Skeletal muscle tissue (tissue), 3 donors: ENCODE measurements at regions not wholly inside any gene's neighbourhood (a gene's known extent, or its start where the extent isn't known, plus 50 kb on each side); places are given as distances from the start of the nearest gene placed in this dataset.

Experiments
- H3K27ac ChIP-seq: one replicate; pipeline ENCODE4 v1.7.0; 2013; ENCODE audit warnings: mild to moderate bottlenecking, low read depth, low read length, inconsistent platforms
- H3K27me3 ChIP-seq, 3 donors: one replicate each; pipeline ENCODE4 v1.7.0; 2013; ENCODE audit warnings: low read length in 3 of 3; ENCODE audit not compliant: control insufficient read depth in 3 of 3, insufficient read depth in 3 of 3
- H3K36me3 ChIP-seq, 3 donors: one replicate each; pipeline ENCODE4 v1.7.0; 2013; ENCODE audit warnings: low read length in 3 of 3; ENCODE audit not compliant: control insufficient read depth in 3 of 3, insufficient read depth in 3 of 3
- H3K4me1 ChIP-seq, 3 donors: one replicate each; pipeline ENCODE4 v1.7.0; 2013; ENCODE audit warnings: low read length in 3 of 3, mild to moderate bottlenecking in 3 of 3; ENCODE audit not compliant: control insufficient read depth in 3 of 3, insufficient read depth in 3 of 3
- H3K4me3 ChIP-seq, 3 donors: one replicate each; pipeline ENCODE4 v1.7.0; 2013; ENCODE audit warnings: low read length in 3 of 3
- H3K9ac ChIP-seq, 3 donors: one replicate each; pipeline ENCODE4 v1.7.0; 2013; ENCODE audit warnings: low read length in 3 of 3, mild to moderate bottlenecking in 3 of 3, moderate library complexity in 2 of 3, low read depth in 1 of 3
- H3K9me3 ChIP-seq, 3 donors: one replicate each; pipeline ENCODE4 v1.7.0; 2013; ENCODE audit warnings: low read length in 3 of 3; ENCODE audit not compliant: control insufficient read depth in 3 of 3
- donor health status: Osteomylitis.

DNA sequence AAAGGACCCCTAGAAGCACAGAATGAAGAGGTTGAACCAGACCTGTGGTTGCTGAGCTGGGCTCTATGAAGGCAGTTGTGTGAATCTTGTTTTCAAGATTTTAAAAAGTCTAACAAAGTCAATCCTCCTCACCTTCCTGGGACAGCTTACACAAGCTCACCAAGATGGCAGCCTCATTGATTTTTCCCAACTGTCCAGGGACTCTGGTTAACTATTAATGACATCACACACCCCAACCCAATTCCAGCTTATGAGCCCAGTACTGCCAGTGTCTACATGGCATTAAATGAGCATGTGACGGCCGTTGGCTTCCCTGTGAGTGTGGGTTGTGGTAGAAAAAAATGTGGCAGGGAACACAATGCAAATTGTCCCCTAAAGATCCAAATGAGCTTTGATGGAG is 137.0 kb downstream of the CHST1 start:
- peaks cover 0 to 9% (median 0%) of the 10 kb centered on the region in 3 donors for H3K27me3 ChIP-seq
- no peaks in the 10 kb centered on the region for H3K4me1 ChIP-seq
- H3K9me3 ChIP-seq, result no peaks in the 10 kb centered on the region
- H3K9ac ChIP-seq, result no peak overlapping the region
- no peak overlapping the region for H3K4me3 ChIP-seq
- H3K27ac ChIP-seq, result no peak overlapping the region
- no peaks in the 10 kb centered on the region for H3K36me3 ChIP-seq

DNA sequence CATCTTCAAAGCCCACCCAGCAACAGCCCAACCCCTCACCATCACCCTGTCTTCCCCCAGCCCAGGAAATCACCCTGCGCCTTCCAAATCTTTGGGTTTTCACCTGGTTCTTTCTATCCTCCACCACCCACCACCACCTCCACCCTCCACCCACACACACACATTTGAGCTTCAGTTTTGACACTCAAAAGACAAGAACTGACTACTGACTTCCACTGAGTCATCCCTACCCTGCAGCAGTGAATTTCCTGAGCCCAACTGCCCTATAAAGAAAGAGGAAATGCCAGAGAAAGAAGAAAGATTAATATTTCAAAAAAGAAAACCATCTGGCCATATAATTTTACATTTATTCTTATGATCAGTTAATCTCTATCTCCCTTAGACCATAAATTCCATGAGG is 137.5 kb downstream of the CHST1 start:
- Histone ChIP-seq H3K4me1 (no peaks in the 10 kb centered on the region), H3K4me3 (no peak overlapping the region), H3K27ac (no peak overlapping the region), H3K36me3 (no peaks in the 10 kb centered on the region), H3K27me3 (peaks cover 0 to 8% (median 0%) of the 10 kb centered on the region in 3 donors), H3K9ac (no peak overlapping the region), H3K9me3 (no peaks in the 10 kb centered on the region)

DNA sequence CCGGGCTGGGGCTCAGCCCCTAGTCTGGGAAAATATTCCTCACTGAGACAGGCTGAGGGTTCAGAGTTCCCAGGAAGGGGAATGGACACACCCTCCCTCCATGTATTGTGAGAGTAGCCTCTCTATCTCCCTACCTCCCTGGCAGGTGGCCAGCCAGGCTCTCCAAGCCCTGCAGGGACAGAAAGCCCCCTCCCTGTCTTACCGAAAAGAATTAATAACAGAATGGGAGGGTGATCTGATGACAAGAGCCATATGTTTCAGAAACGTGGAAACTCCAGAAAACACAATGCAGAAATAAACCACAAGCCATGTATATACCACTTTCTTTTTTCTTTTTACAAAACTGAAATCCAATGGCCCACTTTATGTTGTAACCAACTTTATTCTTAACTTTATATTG is 140.0 kb downstream of the CHST1 start:
- Histone ChIP-seq H3K4me1 (no peaks in the 10 kb centered on the region), H3K27me3 (peaks cover 0 to 6% (median 3%) of the 10 kb centered on the region in 3 donors)

DNA sequence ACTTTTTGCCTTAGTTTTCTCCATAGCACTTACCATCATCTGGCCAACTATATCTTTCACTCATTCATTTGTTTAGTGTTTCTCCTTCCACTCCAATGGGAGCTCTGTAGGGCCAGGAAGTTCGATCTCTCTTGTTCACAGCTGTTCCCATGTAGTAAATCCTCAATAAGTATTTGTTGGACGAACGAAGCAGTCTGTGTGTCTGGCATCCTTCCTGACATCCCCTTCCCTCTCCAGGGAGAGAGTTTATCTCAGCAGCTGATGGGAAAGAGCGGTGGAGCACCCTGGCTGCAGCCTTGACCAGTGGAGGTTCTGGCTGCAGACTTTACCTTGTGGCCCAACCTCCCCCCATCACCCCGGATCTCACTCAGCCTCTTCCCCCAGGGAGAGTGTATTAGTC is 141.7 kb downstream of the CHST1 start:
- H3K27ac ChIP-seq, result no peak overlapping the region
- H3K9ac ChIP-seq, result no peak overlapping the region
- peaks cover 0 to 6% (median 3%) of the 10 kb centered on the region in 3 donors for H3K27me3 ChIP-seq
- no peaks in the 10 kb centered on the region for H3K4me1 ChIP-seq
- no peaks in the 10 kb centered on the region for H3K9me3 ChIP-seq
- no peak overlapping the region for H3K4me3 ChIP-seq
- no peaks in the 10 kb centered on the region for H3K36me3 ChIP-seq

More for the DNA sequence above, 140.0 kb downstream of the CHST1 start:
- Histone ChIP-seq H3K27ac (no peak overlapping the region), H3K36me3 (no peaks in the 10 kb centered on the region), H3K4me3 (no peak overlapping the region), H3K9ac (no peak overlapping the region), H3K9me3 (no peaks in the 10 kb centered on the region)

- Histone ChIP-seq H3K9ac (no peak overlapping the region), H3K9me3 (no peaks in the 10 kb centered on the region), H3K36me3 (no peaks in the 10 kb centered on the region), H3K27me3 (peaks cover 0 to 4% (median 0%) of the 10 kb centered on the region in 3 donors), H3K27ac (no peak overlapping the region), H3K4me1 (no peaks in the 10 kb centered on the region), H3K4me3 (no peak overlapping the region)
These were observed 146.4 kb downstream of the CHST1 start for GRCh38 chr11:45518833-45519535.

- Histone ChIP-seq H3K27ac (no peak overlapping the region), H3K4me1 (no peaks in the 10 kb centered on the region), H3K9ac (no peak overlapping the region), H3K27me3 (peaks cover 0 to 8% (median 0%) of the 10 kb centered on the region in 3 donors), H3K4me3 (no peak overlapping the region), H3K36me3 (no peaks in the 10 kb centered on the region), H3K9me3 (no peaks in the 10 kb centered on the region)
These were observed 147.1 kb downstream of the CHST1 start for GRCh38 chr11:45518141-45518832.

DNA sequence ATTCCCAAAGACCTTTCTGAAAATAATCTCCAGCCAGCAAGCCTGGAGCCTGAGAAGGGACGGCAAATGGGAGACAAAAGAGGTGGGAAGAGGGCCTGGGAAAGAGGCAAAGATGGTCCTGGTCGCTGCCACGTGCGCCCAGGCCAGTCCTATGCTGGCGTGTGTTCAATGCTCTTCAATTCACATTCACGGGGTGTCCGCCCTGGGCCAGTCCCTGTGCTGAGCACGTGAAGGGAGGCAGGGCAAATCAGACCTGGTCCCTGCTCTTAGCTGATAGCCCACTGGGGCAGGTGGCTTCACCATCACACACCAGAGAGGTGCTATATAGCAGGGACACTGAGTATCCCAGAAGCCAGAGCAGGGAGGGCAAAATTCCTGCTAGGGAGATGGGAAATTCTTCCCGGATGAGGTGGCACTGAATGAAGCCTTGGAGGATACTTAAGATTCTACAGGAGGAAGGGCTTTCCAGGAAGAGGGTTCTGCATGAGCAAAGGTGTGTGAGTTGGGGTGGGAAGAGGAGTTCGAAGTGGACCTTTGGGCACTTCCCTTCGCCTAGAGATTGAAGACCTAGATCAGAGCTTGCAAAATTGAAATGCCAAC is 148.2 kb downstream of the CHST1 start:
- Histone ChIP-seq H3K27me3 (peaks cover 0 to 10% (median 0%) of the 10 kb centered on the region in 3 donors), H3K9me3 (no peaks in the 10 kb centered on the region), H3K9ac (no peak overlapping the region)

DNA sequence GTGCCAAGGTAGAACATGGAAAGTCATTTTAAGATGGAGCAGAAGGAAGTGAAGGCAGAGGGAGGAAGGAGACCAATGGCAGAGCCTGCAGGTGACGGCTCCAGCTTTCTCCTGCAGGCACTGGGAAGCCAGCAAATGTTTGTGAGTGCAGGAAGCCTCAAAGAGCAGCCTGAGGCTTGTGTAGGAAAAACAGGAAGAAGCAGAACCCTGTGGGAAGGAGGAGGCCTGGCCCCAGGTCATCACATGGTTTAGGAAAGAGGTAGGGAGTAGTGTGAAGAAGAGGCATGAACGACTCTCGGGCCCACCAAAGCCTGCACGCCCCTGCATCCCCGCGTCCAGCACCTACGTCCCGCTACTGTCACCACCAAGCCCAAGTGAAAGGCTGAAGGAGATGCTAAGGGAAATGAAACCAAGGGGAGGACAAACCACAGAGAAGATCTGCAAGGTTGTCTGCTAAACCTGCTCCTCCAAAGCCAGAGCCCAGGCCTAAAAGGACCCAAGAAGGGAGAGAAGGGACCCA is 151.5 kb downstream of the CHST1 start:
- H3K4me1 ChIP-seq, result no peaks in the 10 kb centered on the region
- peaks cover 0 to 7% (median 0%) of the 10 kb centered on the region in 3 donors for H3K27me3 ChIP-seq
- H3K9ac ChIP-seq, result no peak overlapping the region
- H3K36me3 ChIP-seq, result no peaks in the 10 kb centered on the region
- H3K9me3 ChIP-seq, result no peaks in the 10 kb centered on the region
- H3K27ac ChIP-seq, result no peak overlapping the region
- H3K4me3 ChIP-seq, result no peak overlapping the region

More for the DNA sequence above, 148.2 kb downstream of the CHST1 start:
- H3K27ac ChIP-seq, result no peak overlapping the region
- H3K4me3 ChIP-seq, result no peak overlapping the region
- H3K36me3 ChIP-seq, result no peaks in the 10 kb centered on the region
- no peaks in the 10 kb centered on the region for H3K4me1 ChIP-seq

- Histone ChIP-seq H3K4me1 (no peaks in the 10 kb centered on the region), H3K4me3 (no peak overlapping the region), H3K27me3 (peaks cover 0 to 7% (median 3%) of the 10 kb centered on the region in 3 donors), H3K36me3 (no peaks in the 10 kb centered on the region), H3K9me3 (no peaks in the 10 kb centered on the region), H3K9ac (no peak overlapping the region), H3K27ac (no peak overlapping the region)
These were observed 152.8 kb downstream of the CHST1 start for GRCh38 chr11:45512471-45513148.
